ENCODE measurements at regions not wholly inside any gene's neighbourhood (a gene's known extent, or its start where the extent isn't known, plus 50 kb on each side); places are given as distances from the start of the nearest gene placed in this dataset.

DNA sequence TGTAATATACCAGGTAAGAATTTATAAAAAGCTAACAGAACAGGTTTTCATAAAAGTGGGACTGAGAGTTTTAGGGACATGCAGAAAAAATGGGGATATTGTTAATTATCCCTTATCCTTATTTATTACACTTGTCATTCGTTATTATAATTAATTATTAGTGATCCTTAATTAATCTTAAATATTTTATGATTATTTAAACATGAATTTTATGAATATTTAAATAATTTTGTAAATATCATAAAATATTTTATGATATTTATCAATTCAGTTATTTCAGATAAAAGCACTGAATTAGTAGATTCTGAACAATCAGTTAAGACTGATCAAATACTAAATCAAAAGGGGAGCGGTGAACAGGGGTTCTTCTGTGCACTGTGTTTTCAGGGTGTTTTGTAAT lies 300.1 kb downstream of the PAX1 start:
- CTCF ChIA-PET (ENCODE audit: partially characterized antibody) = no interaction called here
- 45% methylated on average over 2 of the region's 2 CpGs; no CpG with 5 or more reads in 1 of the 2 experiments for WGBS, 2 experiments (ENCODE audit: extremely low coverage in 1 of 2, insufficient coverage in 1 of 2, insufficient read length in 1 of 2, insufficient replicate concordance in 2 of 2, low coverage in 1 of 2, low lambda C conversion rate in 2 of 2, missing lambda C conversion rate in 1 of 2)
- TF ChIP-seq, protein P1, sequence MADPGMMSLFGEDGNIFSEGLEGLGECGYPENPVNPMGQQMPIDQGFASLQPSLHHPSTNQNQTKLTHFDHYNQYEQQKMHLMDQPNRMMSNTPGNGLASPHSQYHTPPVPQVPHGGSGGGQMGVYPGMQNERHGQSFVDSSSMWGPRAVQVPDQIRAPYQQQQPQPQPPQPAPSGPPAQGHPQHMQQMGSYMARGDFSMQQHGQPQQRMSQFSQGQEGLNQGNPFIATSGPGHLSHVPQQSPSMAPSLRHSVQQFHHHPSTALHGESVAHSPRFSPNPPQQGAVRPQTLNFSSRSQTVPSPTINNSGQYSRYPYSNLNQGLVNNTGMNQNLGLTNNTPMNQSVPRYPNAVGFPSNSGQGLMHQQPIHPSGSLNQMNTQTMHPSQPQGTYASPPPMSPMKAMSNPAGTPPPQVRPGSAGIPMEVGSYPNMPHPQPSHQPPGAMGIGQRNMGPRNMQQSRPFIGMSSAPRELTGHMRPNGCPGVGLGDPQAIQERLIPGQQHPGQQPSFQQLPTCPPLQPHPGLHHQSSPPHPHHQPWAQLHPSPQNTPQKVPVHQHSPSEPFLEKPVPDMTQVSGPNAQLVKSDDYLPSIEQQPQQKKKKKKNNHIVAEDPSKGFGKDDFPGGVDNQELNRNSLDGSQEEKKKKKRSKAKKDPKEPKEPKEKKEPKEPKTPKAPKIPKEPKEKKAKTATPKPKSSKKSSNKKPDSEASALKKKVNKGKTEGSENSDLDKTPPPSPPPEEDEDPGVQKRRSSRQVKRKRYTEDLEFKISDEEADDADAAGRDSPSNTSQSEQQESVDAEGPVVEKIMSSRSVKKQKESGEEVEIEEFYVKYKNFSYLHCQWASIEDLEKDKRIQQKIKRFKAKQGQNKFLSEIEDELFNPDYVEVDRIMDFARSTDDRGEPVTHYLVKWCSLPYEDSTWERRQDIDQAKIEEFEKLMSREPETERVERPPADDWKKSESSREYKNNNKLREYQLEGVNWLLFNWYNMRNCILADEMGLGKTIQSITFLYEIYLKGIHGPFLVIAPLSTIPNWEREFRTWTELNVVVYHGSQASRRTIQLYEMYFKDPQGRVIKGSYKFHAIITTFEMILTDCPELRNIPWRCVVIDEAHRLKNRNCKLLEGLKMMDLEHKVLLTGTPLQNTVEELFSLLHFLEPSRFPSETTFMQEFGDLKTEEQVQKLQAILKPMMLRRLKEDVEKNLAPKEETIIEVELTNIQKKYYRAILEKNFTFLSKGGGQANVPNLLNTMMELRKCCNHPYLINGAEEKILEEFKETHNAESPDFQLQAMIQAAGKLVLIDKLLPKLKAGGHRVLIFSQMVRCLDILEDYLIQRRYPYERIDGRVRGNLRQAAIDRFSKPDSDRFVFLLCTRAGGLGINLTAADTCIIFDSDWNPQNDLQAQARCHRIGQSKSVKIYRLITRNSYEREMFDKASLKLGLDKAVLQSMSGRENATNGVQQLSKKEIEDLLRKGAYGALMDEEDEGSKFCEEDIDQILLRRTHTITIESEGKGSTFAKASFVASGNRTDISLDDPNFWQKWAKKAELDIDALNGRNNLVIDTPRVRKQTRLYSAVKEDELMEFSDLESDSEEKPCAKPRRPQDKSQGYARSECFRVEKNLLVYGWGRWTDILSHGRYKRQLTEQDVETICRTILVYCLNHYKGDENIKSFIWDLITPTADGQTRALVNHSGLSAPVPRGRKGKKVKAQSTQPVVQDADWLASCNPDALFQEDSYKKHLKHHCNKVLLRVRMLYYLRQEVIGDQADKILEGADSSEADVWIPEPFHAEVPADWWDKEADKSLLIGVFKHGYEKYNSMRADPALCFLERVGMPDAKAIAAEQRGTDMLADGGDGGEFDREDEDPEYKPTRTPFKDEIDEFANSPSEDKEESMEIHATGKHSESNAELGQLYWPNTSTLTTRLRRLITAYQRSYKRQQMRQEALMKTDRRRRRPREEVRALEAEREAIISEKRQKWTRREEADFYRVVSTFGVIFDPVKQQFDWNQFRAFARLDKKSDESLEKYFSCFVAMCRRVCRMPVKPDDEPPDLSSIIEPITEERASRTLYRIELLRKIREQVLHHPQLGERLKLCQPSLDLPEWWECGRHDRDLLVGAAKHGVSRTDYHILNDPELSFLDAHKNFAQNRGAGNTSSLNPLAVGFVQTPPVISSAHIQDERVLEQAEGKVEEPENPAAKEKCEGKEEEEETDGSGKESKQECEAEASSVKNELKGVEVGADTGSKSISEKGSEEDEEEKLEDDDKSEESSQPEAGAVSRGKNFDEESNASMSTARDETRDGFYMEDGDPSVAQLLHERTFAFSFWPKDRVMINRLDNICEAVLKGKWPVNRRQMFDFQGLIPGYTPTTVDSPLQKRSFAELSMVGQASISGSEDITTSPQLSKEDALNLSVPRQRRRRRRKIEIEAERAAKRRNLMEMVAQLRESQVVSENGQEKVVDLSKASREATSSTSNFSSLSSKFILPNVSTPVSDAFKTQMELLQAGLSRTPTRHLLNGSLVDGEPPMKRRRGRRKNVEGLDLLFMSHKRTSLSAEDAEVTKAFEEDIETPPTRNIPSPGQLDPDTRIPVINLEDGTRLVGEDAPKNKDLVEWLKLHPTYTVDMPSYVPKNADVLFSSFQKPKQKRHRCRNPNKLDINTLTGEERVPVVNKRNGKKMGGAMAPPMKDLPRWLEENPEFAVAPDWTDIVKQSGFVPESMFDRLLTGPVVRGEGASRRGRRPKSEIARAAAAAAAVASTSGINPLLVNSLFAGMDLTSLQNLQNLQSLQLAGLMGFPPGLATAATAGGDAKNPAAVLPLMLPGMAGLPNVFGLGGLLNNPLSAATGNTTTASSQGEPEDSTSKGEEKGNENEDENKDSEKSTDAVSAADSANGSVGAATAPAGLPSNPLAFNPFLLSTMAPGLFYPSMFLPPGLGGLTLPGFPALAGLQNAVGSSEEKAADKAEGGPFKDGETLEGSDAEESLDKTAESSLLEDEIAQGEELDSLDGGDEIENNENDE (IDR thresholded peaks at IDR 0.05; ENCODE audit: insufficient replicate concordance, low read length) = no peak

More for the DNA sequence above, 300.1 kb downstream of the PAX1 start:
- no peaks in the 10 kb centered on the region for H3K36me3 ChIP-seq (ENCODE audit: control insufficient read depth in 2 of 4, insufficient read depth in 4 of 4, low read length in 3 of 4)
- H3K23ac ChIP-seq (ENCODE audit: insufficient read length) = no peak overlapping the region
- no peaks in the 10 kb centered on the region for H3K23me2 ChIP-seq (ENCODE audit: low read depth, low read length)
- H3K4me3 ChIP-seq (ENCODE audit: extremely low read depth in 1 of 4, insufficient read depth in 2 of 4, low read depth in 3 of 4, low read length in 4 of 4) = no peak overlapping the region
- no peak overlapping the region for H2BK20ac ChIP-seq (ENCODE audit: low read length)
- H2BK12ac ChIP-seq (ENCODE audit: low read depth, low read length) = no peak overlapping the region
- no peak overlapping the region for H2AFZ ChIP-seq (ENCODE audit: low read length)
- H2AK5ac ChIP-seq (ENCODE audit: low read depth, low read length) = no peak overlapping the region
- H3K9ac ChIP-seq (replicated peaks in 1 of 4; ENCODE audit: extremely low read depth in 1 of 4, low read depth in 3 of 4, low read length in 3 of 4) = no peak overlapping the region
- H3K4me2 ChIP-seq (ENCODE audit: insufficient read depth in 1 of 2, low read depth in 2 of 2, low read length in 2 of 2) = no peak overlapping the region
- H4K5ac ChIP-seq (ENCODE audit: insufficient read length, low read depth, low read length) = no peak overlapping the region
- H2BK120ac ChIP-seq (replicated peaks; ENCODE audit: low read depth, low read length) = no peak overlapping the region
- DNase-seq (ENCODE audit: low read depth in 1 of 2, low spot score in 2 of 2) = no peak
- H3K9me3 ChIP-seq (ENCODE audit: insufficient read depth in 2 of 2, low read depth in 1 of 2, low read length in 1 of 2) = peaks cover 12 to 20% of the 10 kb centered on the region in 2 experiments; a peak in 2 of 4 replicates
- H3K14ac ChIP-seq (ENCODE audit: insufficient read length) = no peak overlapping the region
- H3K4me1 ChIP-seq (replicated peaks in 1 of 4; ENCODE audit: control insufficient read depth in 3 of 4, insufficient read depth in 4 of 4, low read length in 3 of 4) = no peaks in the 10 kb centered on the region
- no peaks in the 10 kb centered on the region for H3K79me2 ChIP-seq (ENCODE audit: control insufficient read depth in 1 of 2, insufficient read depth in 2 of 2, low read length in 2 of 2)
- POLR2A ChIA-PET (ENCODE audit: partially characterized antibody) = no interaction called here
- H3K4ac ChIP-seq (replicated peaks; ENCODE audit: insufficient read length, low read depth, low read length) = no peak overlapping the region
- H4K8ac ChIP-seq (ENCODE audit: extremely low read depth, insufficient read depth, low read length) = no peak overlapping the region
- no peak overlapping the region for H3K27ac ChIP-seq (ENCODE audit: low read depth, low read length)
- no peak overlapping the region for H4K91ac ChIP-seq (replicated peaks; ENCODE audit: insufficient read length, low read length)
- H3K79me1 ChIP-seq (ENCODE audit: low read depth, low read length) = no peaks in the 10 kb centered on the region
- H2BK5ac ChIP-seq (ENCODE audit: low read depth, low read length) = no peak overlapping the region
- no peak for FAIRE-seq
- H3K27me3 ChIP-seq (replicated peaks in 1 of 4; ENCODE audit: control insufficient read depth in 3 of 4, extremely low read depth in 1 of 4, insufficient read depth in 3 of 4, low read length in 3 of 4) = no peaks in the 10 kb centered on the region
- no peak overlapping the region for H3K56ac ChIP-seq (replicated peaks; ENCODE audit: insufficient read length, low read depth, low read length)
- H4K20me1 ChIP-seq (replicated peaks in 1 of 2; ENCODE audit: control insufficient read depth in 1 of 2, insufficient read depth in 2 of 2, low read length in 2 of 2) = no peaks in the 10 kb centered on the region
- H2BK15ac ChIP-seq (ENCODE audit: low read length) = no peak overlapping the region
- H3K18ac ChIP-seq (ENCODE audit: extremely low read depth, low read length) = no peak overlapping the region

Data from H1 (cell line).